ENCODE measurements at regions not wholly inside any gene's neighbourhood (a gene's known extent, or its start where the extent isn't known, plus 50 kb on each side); places are given as distances from the start of the nearest gene placed in this dataset.

DNA sequence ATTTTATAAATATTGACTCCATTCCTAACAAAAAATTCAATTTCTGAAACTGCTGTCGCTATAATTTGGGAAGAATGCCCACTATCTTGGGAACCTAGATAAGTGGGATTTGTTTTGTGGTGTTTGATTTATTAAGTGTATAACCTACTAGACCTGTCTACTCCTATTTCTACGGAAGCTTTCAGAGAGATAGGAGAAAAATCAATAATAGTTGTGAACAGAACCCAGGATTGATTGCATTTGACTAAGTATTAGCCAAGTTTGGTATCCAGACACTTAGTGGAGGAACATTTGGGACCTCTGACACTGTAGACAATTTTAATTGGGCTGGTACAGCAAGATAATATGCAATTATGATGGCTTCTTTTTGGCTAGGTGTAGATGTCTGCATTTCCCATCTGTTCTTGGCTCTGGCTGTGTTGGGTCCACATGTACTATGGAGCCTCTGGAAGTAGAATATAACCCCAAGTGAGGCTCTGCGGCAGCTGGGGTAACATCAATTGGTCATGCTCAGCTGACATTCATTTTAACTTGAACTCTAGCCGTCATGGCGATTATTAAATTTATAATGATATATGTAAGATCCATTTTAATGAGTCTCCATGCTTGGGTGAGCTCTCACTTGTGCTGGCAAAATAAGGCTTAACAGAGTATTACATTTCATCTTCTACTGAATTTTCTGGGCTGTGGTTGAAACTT lies 111.5 kb upstream of the E2F8 start:
- DNase-seq = no peak

DNA sequence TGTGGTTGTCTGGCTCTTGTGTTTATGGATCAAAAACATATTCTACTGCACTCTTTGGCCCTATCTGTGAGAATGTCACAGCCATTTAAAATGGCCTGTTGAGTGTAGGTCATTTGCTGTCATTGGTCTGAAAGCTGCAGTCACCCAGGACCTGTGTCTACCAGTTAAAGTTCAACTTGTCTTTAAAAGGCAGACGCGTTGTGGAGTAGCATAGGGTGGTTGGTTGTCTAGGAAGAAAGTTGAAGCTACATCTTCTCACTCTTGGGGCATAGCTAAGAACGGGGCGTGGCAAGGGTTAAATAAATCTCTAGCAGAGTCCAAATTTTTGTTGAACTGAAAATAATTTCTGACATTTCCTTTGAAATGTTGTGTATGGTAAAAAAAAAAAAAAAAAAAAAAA lies 110.7 kb upstream of the E2F8 start:
- no peak for DNase-seq

DNA sequence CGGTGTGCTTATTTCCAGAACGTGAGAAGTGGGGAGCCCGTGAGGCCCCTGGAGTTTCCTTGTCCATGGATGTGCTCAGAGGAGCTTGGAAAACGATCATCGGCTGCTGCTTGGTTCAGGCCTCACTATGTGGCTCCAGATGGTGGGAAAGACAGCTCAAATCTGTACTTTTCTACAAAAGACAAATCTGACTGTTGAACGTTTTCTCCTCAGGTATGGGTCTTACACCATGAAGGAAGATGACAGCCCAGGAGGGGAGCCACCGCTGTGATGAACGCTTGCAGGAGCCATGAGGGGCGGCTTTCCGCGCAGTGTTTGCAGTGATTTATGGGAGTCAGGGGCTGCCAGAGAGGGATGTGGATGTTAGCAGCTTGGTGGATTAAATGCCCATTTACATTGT lies 109.4 kb upstream of the E2F8 start:
- DNase-seq = no peak

DNA sequence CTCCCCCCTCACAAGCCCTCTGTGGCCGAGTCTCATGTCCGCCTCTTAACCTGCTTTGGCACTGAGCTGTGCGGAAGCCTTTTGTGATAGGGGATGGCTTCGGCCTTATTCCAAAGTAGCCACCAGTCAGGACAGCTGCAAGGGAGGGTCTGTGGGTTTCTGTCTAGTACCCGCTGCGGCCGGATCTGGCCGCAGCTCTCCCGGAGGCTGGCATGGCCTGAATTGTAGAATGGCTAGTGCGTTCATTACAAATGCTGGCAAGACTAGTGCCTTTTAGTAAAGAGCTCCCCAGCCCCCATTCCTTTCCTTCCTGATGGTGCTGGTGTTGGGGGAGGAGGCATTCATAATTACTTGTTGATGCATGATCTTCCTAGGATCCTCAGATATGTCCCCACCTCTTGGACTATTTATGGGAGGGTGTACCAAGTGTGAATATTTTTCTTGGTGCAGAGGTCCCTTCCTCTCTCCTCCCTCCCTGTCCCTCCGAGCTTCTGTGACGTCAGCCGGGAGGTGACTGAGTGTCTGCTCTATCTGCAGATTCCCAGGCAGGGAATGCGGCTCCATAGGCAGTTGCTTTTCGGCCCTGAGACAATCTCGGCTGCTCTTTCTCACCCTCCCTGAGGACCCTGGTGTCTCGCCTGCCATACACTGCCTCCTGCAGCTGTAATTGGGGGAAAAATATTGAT lies 108.7 kb upstream of the E2F8 start:
- DNase-seq = no peak

DNA sequence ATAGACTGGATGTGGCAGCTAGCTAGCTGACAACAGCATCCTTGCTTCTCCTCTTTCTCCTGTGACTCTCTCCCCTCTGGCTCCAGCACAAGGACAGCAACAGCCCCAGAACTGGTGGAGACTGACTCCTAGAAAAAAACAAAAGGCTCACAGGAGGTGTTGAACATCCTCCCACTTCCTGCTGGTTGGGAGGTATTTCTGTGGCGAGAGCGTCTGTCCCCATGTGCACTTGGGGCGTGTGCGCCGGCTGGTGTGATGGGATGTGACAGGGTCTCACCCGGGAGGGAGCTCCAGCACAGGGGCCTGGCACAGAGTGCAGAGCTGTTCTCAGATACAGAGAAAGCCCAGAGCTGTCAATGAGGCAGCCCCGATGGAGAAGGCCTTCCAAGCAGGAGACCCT lies 107.2 kb upstream of the E2F8 start:
- DNase-seq = no peak

DNA sequence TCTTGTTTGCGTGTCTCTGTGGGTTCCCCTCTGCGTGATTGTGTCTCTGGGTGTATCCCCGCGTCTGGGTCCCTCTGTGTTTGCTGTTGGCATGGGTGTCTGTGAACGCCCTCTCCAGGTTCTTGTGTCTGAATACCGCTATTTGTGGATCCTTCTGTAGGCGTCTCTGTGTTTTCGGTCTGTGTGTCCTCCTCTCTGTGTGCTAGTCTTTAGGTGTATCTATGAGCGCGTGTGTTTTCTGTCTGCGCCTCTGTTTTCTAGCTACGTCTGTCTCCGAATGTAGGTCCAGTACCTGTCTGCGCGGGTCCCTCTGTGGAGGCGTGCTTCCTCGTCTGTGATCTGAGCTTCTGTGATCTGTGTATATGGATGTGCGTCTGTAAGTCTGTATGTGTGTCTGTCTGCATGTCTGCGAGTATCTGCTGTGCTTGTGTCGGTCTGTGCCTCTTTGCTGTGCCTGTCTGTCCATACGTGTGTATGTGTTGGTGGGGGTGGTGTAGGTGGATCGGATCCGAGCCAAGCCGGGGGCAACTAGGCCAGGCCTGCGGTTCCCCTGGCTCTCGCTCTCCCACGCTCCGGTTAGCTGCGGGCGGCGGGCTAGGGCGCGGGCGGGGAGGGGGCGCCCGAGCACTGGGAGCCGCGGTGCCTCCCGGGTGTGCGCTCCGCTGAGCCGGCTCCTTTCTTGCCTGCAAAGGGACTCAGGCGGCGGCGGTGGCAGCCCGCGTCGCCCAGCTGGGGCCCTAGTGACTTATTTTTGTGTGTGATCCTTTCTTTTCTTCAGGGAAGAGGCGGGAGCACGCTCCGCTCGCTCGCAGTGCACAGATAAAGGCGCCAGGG lies 105.3 kb upstream of the E2F8 start:
- no peak for DNase-seq

DNA sequence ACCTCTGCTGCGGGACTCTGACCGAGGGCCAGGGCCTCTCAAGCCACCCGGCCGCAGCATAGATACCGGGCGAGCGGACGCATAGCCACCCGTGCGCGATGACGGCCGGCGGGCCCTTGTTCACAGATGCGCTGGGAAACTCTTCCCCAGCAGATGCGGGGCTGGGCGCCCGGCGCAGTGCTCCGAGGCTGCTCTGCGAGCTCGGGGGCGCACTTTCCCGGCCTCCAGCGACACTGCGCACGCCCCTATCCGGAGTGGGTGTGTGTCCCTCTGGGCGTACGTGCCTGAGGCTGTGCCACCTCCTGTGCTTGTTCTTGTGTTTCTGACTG lies 104.7 kb upstream of the E2F8 start:
- DNase-seq = no peak

DNA sequence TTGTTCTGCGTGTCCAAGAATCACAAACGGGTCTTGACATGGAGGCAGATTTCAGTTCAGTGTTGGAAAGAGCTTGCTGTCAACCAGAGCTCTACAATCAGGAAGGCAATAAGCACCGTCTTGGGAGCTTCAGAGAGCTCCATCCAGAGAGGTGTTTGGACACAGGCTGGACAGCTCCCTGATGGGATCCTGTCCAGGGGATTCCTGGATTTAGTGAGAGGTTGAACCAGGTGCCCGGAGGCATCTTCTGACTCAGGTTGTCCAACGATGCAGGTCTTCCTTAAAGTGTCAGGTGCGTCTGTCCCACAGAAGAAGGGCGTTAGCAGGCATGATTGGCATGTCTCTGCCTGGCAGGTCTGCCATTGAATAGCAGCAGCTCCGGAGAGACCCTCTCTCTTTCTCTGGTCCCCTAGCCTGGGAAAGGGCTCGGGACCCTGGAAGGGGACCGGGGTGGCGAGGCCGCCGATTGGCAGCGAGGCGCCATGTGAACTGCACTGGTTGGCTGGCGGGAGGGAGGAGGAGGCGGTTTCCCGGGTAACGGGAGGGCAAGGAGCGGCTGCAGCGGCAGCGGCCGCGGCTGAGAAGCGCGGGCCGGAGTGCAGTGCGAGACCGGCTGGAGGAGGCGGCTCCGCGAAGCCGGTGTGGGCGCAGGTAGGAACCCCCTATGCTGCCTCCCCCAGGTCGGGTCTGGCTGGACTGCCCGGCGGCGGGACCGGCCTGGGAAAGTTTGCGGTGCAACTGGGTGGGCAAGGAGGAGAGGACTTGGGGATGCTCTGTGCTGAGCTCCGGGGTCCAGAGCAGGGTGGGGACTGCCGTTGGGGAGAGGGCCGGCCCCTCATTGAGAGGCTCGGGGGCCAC lies 104.1 kb upstream of the E2F8 start:
- DNase-seq = no peak

DNA sequence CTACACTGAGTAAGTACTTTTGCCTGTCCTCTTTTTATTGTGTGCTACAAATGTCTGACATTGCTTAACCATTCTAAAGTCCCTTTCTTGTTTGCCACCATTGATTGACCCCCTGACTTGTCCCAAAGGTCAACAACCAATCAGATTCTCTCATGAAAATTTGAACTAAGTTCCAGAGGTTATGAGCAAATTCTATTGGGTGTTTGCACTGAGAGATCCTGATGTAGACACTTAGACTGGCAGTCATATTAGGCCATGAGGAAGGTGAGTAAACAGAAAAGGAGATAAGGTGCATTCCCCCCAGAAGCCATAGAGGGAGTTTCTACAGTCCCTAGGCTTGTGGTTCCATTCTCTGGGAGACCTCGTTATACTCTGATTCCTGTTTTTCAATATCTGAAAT lies 101.3 kb upstream of the E2F8 start:
- DNase-seq = no peak

DNA sequence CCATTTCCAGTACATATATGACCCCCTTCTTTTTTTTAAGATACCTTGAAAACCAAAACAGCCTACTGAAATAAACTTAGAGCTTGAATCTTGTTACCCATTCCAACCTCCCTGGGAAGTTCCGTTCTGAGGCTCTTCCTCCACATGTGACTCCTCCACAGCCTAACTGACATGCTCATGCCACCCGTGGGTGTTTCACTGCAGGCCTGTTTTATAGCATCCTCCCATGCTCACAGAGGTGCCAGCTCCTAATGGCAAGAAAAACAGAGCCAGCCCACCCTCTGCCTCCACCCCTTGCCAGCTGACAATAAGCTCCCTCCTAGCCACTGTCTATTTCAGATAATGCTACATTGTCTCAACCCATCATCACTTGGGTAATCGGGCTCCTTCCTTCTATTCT lies 97.6 kb upstream of the E2F8 start:
- no peak for DNase-seq

DNA sequence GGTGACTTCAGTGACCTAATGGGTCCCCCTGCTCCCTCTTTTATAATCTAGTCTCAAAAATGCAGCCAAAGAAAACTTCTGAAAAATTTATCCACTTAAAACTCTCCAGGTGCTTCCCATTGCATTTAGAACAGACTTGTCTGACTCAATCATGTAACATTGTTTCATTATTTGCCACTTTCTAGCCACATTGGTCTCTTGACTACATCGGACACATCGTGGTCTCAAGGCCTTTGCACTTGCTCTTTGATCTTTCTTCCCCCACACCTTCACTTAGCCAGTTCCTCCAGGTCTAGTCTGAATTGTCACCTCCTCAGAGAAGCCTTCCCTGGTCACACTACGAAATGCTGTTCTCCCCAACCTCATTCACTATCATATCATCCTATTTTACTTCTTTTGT lies 97.0 kb upstream of the E2F8 start:
- DNase-seq = no peak

DNA sequence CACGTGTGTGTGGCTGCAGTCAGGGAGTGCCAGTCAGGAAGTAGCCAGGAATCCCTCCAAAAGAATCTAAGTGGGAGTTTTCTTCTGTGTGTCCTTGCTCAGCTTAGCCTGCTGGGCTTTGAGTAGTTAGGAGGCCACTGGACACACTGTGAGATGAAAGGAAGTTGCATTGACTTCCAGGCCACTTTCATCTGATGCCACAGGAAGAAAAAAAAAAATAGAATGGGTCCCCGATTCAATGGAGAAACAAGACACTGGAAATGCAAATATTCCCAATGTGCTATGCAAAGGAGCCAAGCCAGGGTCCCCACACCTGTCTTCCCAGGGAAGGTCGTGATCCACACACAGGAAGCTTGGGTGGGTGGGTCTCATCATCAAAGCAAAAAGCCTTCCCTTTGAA lies 95.6 kb upstream of the E2F8 start:
- DNase-seq = no peak

DNA sequence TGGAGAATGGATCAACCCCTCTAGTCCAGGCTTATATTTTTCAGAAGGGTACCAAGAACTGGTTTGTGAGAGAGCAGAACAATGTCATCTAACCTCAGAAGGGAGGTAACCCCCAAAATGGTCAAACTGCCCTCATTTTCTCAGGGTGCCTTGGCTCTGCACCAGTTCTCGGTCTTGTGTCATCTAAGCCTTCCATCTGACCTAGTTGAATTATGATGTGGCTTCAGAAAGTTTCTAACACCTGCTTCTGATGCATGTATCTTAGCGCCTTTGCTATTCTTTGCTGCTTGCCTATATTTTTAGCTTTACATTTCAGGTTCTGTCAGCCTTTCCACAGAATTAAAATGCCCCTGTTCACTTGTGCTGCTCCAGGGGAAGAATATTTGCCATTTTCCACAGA lies 91.7 kb upstream of the E2F8 start:
- no peak for DNase-seq

DNA sequence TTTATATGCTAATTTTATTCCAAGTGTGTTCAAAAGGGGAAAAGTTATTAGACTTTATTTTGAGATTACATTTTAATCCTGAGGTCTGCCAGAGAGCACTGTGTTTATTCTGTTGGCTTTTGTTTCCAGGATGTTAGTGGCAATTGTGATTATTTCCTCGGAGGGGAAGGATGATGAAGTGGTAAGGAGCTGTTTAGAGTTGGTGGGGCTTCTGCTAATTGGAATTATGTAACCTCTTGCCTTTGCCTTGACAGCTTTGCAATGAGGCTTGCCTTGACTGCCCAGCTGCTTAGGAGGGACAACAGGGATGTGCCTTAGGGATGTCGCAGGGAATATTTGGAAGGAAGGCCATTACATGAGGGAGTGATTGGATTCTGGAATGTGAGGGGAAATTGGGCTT lies 89.7 kb upstream of the E2F8 start:
- no peak for DNase-seq

DNA sequence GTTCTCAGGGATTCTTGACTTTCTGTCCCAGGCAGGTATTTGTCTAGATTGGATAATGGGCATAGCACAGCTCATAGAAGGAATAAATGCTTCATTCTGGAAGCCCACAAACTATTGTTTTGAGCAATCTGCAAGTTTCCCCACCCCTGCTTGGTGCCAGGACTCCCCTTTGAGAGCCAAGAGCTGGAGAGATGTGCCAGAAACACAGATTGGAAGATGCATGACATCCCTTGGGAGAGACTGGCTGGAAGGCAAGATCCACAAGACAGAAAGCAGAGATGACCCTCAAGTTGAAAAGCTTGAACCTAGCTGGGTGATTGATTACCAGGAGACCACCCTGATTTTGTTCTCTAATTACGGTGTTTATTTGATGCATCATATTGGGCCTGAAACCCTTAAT lies 89.2 kb upstream of the E2F8 start:
- no peak for DNase-seq

DNA sequence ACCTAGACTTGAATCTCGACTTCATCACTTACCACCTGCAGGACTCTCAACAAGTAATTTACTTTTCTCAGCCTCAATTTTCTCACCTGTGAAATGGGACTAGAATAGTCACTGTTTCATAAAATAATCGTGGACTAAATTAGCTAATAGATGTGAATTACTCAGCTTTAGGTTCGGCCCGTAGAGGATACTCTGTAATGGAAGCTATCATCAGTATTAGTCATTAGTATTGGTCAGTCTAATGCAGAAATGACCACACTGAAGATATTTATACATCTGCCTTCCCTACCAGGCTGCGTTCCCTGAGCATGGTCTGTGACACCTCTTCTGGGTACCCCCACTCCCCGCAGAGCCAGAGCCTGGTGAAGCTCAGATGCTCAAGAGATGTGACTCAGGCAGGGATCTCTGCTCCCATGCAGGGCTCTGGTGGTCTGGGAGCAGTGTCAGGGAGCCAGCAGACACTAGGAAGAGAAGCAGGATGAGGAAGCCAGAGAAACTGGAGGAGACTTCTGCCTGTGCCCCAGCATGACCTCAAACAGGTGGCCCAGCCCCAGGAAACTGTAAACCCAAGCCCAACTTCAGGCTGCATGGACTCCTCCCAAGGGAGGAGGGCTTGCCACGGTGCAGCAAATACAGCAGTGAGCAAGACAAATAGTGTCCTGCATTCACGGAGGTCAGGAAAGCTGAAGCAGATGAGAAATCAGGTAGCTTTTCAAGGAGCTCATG lies 88.0 kb upstream of the E2F8 start:
- no peak for DNase-seq

DNA sequence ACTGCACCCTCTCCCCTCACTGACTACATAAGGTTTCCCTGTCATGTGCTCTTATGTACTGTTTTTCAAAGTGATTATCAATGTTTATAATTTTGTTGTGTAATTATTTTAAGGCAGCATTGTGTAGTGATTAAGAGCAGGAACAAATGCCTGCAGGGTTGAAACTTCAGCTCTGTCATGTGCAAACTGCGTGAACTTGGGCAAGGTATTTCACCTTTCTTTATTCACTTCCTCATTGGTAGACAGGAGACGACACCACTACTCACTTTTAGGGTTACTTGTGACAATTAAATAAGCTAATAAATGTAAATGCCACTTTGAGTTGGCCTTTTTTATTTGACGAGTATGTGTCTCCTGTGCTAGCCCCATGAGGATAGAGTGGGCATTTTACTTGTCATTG lies 86.5 kb upstream of the E2F8 start:
- DNase-seq = no peak

DNA sequence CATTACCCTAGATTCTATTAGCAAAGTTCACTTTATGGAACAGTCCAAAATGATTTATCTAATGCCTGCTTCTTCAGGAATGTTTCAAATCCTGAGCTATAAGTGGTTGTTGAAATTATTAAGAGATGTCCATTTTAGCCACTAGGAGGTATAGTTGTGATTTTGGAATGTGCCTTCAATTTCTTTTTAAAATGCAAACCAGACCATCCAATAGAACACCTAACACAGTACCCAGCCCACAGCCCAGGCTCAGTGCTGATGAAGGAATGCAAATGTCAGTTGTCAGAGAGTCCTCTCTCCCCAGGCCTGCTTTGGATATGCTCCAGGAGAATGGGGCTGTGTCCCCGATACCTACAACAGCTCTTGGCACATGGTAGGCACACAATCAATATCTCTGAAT lies 85.8 kb upstream of the E2F8 start:
- DNase-seq = no peak

DNA sequence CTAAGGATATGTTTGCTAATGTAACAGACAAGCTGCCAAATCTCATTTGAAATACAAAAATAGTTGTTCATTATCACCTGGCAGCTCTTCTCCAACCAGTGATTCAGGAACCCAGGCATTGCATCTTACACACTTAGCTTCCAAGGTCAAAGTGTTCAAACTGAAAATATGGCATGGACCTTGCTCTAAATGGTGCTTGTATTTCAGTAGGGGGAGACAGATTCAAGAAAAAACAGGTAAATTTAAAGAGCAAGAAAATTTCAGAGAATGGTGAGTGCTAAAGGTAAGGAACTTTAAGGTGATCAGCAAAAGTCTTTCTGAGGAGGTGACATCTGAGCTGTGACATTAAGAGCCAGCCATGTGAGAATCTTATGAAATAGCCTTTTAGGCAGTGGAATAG lies 82.8 kb upstream of the E2F8 start:
- no peak for DNase-seq

DNA sequence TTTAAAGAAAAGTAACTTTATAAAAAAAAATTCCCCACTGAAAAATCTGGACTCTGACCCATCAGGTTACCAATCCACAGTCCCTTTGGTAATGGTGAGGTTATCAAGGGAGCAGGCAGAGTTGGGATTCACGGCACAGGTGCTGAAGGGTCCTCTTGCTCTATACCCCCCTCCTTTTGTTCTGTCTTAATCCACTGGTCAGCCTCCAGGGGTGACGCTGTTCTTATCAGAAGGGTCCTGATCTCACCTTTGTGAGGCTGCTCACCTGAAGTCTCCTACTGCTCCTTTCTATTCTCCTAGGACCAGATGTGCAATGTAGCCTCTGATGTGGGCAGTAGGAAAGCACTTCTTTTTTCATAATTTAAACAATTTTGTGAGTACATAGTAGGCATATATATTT lies 80.6 kb upstream of the E2F8 start:
- no peak for DNase-seq

DNA sequence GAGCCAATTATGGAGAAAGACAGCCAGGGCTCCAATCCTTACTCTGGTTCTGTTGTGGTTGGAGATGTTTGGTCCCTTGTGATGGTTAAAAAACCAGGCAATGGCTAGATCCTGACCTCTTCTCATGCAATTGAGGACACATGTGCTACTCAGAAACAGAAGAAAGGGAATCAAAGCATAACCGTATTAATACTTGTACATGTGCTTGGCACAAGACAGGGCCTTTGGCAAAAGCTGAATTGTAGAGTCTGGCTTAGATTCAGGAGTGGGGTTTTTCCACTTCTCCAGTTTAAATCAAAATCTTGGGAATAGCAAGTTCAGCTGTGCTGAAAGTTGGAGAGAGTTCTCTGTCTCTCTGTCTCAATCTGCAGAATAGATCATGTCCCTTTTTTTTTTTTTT lies 80.1 kb upstream of the E2F8 start:
- no peak for DNase-seq

DNA sequence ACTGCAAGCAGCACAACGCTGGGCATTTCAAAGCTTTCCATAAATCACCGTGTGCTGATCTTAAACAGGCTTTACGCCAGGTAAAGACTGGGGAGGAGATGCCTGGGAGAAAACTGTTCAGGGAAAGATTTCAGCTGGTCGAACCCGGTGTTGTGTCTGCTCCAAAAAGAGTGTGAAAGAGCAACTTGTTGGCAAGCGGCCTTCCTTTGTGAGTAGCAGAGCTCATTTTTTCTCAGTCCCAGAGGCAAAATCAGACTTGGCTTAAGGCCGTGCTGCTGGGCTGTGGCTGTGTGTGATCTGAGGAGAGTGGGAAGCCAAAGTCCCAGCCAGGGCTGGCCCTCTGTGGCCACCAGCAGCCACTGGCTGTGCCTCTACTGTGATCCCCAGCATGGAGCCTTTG lies 75.7 kb upstream of the E2F8 start:
- DNase-seq = no peak

DNA sequence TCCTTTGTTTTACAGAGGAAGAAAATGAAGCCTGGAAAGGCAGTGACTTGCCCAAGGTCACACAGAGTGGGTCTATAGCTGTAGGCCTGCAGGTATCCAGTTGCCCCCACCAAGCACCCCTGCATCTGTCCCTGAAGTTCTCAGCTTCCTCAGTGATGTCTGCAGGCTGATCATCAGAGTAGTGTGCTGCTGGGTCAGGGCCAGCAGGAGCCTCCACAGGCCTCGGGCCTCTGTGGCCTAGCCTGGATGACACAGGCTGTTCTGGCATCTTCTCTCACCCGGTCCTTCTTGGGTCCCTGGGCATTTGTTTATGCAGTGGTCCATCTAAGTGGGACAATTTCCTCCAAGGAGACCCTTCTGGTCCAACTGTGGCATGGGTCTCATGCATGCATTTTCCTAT lies 74.8 kb upstream of the E2F8 start:
- no peak for DNase-seq
